NCI-H1694 treated with DMSO at 0.1 percent for 48 hours (cell line): ENCODE measurements at regions not wholly inside any gene's neighbourhood (a gene's known extent, or its start where the extent isn't known, plus 50 kb on each side); places are given as distances from the start of the nearest gene placed in this dataset.
"Not testable (repeated sequence)": the region's sequence is repeated elsewhere in the genome, so short reads cannot be mapped to it uniquely, and the experiment has no call there.

Experiments used
- DNase-seq: peaks from one replicate; lab custom pipeline; 2025; lab: John Stamatoyannopoulos, UW

GRCh38 chr4:24368801-24369200 lies 215.6 kb downstream of the DHX15 start:
- DNase-seq, result no peak

- no peak for DNase-seq
Observed at GRCh38 chr4:24364852-24365251, 219.5 kb downstream of the DHX15 start.

GRCh38 chr4:24364249-24364648 lies 220.1 kb downstream of the DHX15 start:
- no peak for DNase-seq

- DNase-seq, result no peak
Observed at GRCh38 chr4:24363751-24364150, 220.6 kb downstream of the DHX15 start.

GRCh38 chr4:24352112-24352511 lies 232.2 kb downstream of the DHX15 start:
- no peak for DNase-seq

GRCh38 chr4:24349168-24349996 lies 235.0 kb downstream of the DHX15 start:
- not testable (repeated sequence) for DNase-seq

GRCh38 chr4:24339260-24339659 lies 245.1 kb downstream of the DHX15 start:
- no peak for DNase-seq

- DNase-seq, result no peak
Observed at GRCh38 chr4:24337451-24338190, 246.7 kb downstream of the DHX15 start.

GRCh38 chr4:24335616-24336015 lies 248.7 kb downstream of the DHX15 start:
- no peak for DNase-seq

- no peak for DNase-seq
Observed at GRCh38 chr4:24334906-24335305, 249.4 kb downstream of the DHX15 start.

- DNase-seq, result no peak
Observed at GRCh38 chr4:24330573-24330972, 253.8 kb downstream of the DHX15 start.

- no peak for DNase-seq
Observed at GRCh38 chr4:24330172-24330571, 254.2 kb downstream of the DHX15 start.

GRCh38 chr4:24328711-24329110 lies 255.6 kb downstream of the DHX15 start:
- no peak for DNase-seq

GRCh38 chr4:24328310-24328709 lies 256.0 kb downstream of the DHX15 start:
- DNase-seq, result no peak

- DNase-seq, result no peak
Observed at GRCh38 chr4:24322995-24323394, 261.4 kb downstream of the DHX15 start.

GRCh38 chr4:24322511-24322910 lies 261.8 kb downstream of the DHX15 start:
- DNase-seq, result no peak

GRCh38 chr4:24321616-24322015 lies 262.7 kb downstream of the DHX15 start:
- DNase-seq, result no peak

- no peak for DNase-seq
Observed at GRCh38 chr4:24321131-24321530, 263.2 kb downstream of the DHX15 start.

- DNase-seq, result no peak
Observed at GRCh38 chr4:24319387-24319786, 265.0 kb downstream of the DHX15 start.

GRCh38 chr4:24315056-24315455 lies 269.3 kb downstream of the DHX15 start:
- no peak for DNase-seq

GRCh38 chr4:24312261-24312913 lies 272.0 kb downstream of the DHX15 start:
- no peak for DNase-seq

- no peak for DNase-seq
Observed at GRCh38 chr4:24303926-24304325, 280.4 kb downstream of the DHX15 start.

- no peak for DNase-seq
Observed at GRCh38 chr4:24298911-24299310, 285.4 kb downstream of the DHX15 start.
